IPS-15b (cell line): ENCODE measurements at regions not wholly inside any gene's neighbourhood (a gene's known extent, or its start where the extent isn't known, plus 50 kb on each side); places are given as distances from the start of the nearest gene placed in this dataset.

Source experiments
- H3K27me3 ChIP-seq: one replicate; pipeline ENCODE4 v1.6.1; 2013; ENCODE audit warnings: low read length; ENCODE audit not compliant: control insufficient read depth, insufficient read depth
- H3K36me3 ChIP-seq: one replicate; pipeline ENCODE4 v1.6.1; 2013; ENCODE audit warnings: low read length; ENCODE audit not compliant: control insufficient read depth, insufficient read depth
- H3K4me1 ChIP-seq: one replicate; pipeline ENCODE4 v1.6.1; 2013; ENCODE audit warnings: mild to moderate bottlenecking, low read length; ENCODE audit not compliant: control insufficient read depth, insufficient read depth
- H3K4me3 ChIP-seq: one replicate; pipeline ENCODE4 v1.5.1; 2013; ENCODE audit warnings: low read depth, low read length
- H3K9ac ChIP-seq: one replicate; pipeline ENCODE4 v1.6.1; 2013; ENCODE audit warnings: low read depth, mild to moderate bottlenecking, low read length
- H3K9me3 ChIP-seq: one replicate; pipeline ENCODE4 v1.6.1; 2013; ENCODE audit warnings: mild to moderate bottlenecking, low read length; ENCODE audit not compliant: control insufficient read depth, insufficient read depth

GRCh38 chr15:27601239-27601960 lies 497.7 kb downstream of the OCA2 start:
- Histone ChIP-seq H3K4me3 (no peak overlapping the region), H3K36me3 (no peaks in the 10 kb centered on the region), H3K9me3 (no peaks in the 10 kb centered on the region), H3K9ac (no peak overlapping the region), H3K4me1 (no peaks in the 10 kb centered on the region), H3K27me3 (no peaks in the 10 kb centered on the region)

DNA sequence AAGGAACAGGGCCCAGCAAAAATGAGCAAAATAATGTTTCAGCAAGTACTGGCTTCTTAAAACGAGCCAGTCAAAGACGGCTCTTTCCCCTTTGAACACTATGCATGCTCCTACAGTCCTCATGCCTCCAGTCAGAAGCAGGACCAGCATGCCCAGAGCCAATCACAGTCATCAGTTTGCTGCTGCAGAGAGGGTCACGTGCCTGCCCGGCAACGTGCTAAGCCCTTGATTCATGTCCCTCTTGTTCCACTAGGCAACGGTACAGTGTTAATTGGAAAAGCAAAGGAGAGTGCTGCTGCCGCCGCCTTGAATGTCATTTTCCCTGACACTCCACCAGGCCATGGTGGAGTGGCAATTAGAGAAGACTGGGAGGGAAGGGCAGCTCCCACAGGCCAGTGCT lies 500.1 kb downstream of the OCA2 start:
- no peaks in the 10 kb centered on the region for H3K36me3 ChIP-seq
- no peaks in the 10 kb centered on the region for H3K4me1 ChIP-seq
- H3K27me3 ChIP-seq, result no peaks in the 10 kb centered on the region
- no peak overlapping the region for H3K9ac ChIP-seq
- no peak overlapping the region for H3K4me3 ChIP-seq
- H3K9me3 ChIP-seq, result no peaks in the 10 kb centered on the region

DNA sequence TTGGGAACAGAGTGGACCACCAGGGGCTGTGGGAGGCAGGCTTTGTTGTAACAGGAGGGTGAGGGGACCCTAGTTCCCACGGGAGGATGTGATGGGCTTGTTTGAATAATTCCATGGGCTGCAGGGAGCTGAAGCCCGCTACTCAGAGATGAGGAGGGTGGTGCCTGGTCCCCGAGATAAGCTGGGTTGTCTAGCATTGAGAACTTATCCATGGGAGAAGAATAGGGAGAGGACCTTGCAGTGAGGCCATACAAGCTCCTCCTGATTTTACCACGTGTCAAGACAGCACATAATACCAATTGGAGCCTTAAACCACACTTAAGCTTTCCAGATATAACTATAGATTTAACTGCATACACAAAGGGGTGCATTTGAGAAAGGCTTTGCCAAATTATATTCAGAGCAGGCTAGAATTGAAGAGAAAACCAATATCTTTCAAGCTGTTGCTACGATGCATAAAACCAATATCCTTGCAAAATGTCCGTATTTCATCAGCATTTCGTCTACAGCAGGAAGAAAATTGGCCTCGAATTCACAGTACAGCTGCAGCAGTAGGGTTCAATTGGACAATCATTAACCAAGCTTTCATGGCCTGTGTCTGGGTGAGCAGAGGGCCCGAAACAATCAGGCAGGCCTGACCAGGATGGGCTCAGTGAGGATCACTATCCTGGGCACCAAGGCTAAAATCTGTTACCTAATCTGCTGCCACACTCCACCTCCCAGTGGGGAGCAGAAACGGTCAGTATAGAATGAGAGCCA lies 500.7 kb downstream of the OCA2 start:
- no peak overlapping the region for H3K9ac ChIP-seq
- no peaks in the 10 kb centered on the region for H3K27me3 ChIP-seq
- no peaks in the 10 kb centered on the region for H3K9me3 ChIP-seq
- H3K4me3 ChIP-seq, result no peak overlapping the region
- H3K36me3 ChIP-seq, result no peaks in the 10 kb centered on the region
- H3K4me1 ChIP-seq, result no peaks in the 10 kb centered on the region

DNA sequence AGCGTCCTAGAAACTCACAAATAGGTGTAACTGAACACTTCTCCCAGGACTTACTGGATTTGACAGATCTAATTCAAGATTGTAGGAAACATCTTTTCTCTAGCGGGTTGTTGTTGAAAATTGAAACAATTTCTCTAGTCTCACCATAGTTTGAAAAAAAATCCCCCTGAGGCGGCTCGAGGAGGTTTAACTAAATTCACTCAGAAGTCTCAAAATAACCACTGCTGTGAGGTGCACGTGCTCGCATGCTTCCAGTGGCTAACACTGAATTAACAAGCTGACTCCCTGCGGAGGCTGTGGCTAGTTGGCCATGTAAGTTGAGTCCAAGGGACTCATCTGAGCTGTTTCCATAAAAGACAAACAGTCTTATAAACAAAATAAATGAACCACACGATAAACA lies 503.9 kb downstream of the OCA2 start:
- Histone ChIP-seq H3K27me3 (no peaks in the 10 kb centered on the region), H3K4me3 (no peak overlapping the region), H3K36me3 (no peaks in the 10 kb centered on the region), H3K9ac (no peak overlapping the region), H3K9me3 (no peaks in the 10 kb centered on the region), H3K4me1 (no peaks in the 10 kb centered on the region)

- Histone ChIP-seq H3K36me3 (no peaks in the 10 kb centered on the region), H3K4me1 (peaks cover 3% of the 10 kb centered on the region), H3K9ac (no peak overlapping the region), H3K4me3 (no peak overlapping the region), H3K27me3 (no peaks in the 10 kb centered on the region), H3K9me3 (no peaks in the 10 kb centered on the region)
These were observed 506.9 kb downstream of the OCA2 start for GRCh38 chr15:27592036-27592760.
